Activated CD8-positive, alpha-beta memory T cell treated with anti-CD3 and anti-CD28 coated beads, Interleukin-2, amount 50 U/mL, for 24 hours (primary cell): ENCODE measurements at regions not wholly inside any gene's neighbourhood (a gene's known extent, or its start where the extent isn't known, plus 50 kb on each side); places are given as distances from the start of the nearest gene placed in this dataset.
"Not testable (repeated sequence)": the region's sequence is repeated elsewhere in the genome, so short reads cannot be mapped to it uniquely, and the experiment has no call there.

Experiments
- DNase-seq: peaks from one replicate; pipeline ENCODE4 v3.0.0-alpha.2; 2020; ENCODE audit errors: extremely low read depth

GRCh38 chr3:104126864-104127553 lies 1239.7 kb upstream of the ALCAM start:
- DNase-seq, result no peak

DNA sequence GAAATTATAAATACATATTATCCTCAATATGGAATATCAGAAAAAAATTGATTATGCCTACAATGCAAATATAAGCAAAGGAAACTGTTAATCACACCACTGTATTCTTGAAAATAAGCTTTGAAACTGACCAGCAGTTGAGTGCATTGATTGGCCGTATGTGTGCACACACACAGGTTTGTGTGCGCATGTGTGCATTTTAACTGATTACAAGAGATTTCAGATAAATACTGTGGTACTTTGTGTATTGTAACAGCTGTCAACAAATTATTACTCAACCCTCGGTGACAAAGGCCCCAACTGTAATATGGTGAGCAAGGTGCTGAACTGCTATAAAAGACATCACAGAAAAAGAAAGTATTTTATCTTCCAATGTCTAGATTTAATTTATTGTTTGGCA lies 1238.9 kb upstream of the ALCAM start:
- no peak for DNase-seq

DNA sequence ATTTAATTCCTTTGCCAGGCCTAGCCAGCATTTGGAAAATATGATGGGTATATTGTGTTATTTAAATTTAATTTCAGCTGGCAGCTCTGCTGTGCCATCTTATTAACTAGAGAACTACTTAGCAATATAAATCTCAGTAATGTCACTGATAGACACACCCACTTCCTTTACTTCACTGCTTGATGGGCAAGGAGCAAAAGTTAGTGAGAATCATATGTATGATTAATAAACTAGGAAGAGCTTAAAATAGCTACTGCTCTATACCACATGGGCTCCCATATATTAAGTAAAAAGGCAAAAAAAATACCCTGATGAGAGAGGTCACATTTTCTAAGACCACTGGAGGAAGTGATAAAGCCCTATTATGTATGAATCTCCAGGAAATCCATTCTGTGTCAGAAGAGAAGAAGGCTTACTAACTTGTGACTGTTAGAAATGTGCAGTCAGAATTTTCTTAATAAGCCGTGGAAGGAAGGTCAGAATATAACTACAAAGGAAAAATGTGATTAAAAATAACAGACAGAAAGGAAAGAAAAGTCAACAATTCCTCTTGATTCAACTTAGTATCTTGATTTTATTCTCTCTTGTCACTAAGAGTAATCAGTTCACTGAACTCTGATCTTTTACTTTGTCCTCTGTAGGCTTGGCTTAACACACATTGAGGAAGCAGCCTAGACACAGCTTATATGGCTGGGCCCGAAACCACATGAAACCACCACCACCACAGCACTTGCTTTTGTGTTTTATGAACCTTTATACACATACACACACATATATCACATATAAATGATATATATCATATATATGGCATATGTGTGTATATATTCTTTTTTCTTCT lies 1233.9 kb upstream of the ALCAM start:
- DNase-seq, result no peak

- no peak for DNase-seq
These were observed 1233.1 kb upstream of the ALCAM start for GRCh38 chr3:104133630-104134029.

- DNase-seq, result no peak
These were observed 1229.6 kb upstream of the ALCAM start for GRCh38 chr3:104137116-104137515.

- no peak for DNase-seq
These were observed 1221.5 kb upstream of the ALCAM start for GRCh38 chr3:104145164-104145563.

DNA sequence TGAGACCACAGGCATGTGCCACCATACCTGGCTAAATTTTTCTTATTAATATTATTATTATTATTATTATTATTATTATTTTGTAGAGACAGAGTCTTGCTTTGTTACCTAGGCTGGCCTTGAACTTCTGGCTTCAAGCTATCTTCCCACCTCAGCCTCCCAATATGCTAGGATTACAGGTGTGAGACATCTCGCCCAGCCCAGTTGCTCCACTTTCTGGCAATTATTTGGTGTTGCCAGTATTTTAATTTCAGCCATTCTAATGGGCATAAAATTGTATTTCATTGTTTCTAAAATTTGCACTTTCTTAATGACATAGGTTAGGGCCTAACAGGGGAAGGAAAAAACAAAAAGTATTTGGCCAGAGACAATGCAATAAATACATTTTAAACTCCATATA lies 1217.6 kb upstream of the ALCAM start:
- no peak for DNase-seq

DNA sequence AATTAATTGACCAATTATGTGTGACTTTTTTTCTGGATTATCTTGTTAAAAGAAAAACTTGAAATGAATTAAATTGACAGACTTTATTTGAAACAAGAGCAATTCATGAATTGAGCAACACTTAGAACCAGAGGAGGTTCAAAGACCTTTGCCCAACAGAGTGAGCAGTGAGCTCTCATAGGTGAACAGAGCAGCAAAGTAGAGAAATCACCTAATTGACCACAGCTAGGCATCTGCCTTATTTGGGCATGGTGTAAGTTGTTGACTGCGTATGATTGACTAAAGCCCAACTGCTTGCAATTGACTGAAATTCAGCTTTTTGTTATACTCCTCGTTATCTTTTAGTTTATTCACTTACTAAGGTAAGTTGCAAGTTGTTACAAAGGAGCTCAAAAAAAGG lies 1216.0 kb upstream of the ALCAM start:
- no peak for DNase-seq

DNA sequence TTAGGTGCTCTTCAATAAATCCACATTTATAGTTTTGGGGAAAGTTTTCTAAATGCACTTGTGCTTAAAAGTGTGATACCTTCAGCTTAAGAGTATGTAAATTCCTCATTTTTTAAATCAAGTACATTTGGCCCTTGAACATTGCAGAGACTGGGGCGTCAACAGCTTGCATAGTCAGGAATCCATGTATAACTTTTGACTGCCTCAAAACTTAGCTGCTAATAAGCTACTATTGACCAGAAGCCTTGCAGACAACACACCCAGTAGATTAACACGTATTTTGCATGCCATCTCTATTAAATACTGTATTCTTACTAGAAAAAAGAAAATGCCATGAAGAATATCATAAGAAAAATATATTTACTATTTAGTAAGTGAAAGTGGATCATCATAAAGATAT lies 1211.8 kb upstream of the ALCAM start:
- DNase-seq, result no peak

DNA sequence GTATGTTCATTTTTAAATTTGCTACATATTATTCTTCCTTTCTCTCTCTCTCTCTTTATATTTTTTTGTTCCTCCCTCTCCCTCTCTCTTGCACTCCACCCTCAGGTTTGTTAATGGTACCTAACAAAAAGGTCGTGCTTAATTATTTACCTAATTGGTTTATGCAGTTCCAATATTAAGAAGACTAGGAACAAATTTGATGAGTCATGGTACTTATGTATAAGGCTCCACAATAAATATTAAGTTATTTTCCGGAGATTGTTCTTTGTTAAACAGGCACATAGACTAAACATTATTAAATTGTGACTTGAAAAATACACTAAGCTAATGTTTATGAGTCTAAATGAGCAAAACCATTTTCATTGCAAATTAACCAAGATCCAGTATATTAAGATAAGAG lies 1200.8 kb upstream of the ALCAM start:
- DNase-seq, result no peak

- no peak for DNase-seq
These were observed 1198.3 kb upstream of the ALCAM start for GRCh38 chr3:104168386-104168785.

- DNase-seq, result no peak
These were observed 1191.0 kb upstream of the ALCAM start for GRCh38 chr3:104175696-104176095.

- no peak for DNase-seq
These were observed 1190.0 kb upstream of the ALCAM start for GRCh38 chr3:104176706-104177105.

DNA sequence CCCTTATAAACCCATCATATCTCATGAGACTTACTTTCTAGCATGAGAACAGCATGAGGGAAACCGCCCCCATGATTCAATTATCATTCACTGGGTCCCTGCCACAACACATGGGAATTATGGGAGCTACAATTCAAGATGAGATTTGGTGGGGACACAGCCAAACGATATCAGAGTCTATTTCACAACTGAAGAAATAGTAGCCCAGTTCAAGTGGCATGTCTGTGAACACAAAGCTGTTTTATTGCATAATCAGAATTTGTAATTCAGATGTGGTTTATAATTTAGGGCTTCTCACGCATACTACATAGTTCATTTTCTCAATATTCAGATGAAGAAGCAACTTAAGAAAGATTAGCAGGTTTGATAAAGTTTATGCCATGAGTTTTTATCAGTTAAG lies 1188.0 kb upstream of the ALCAM start:
- DNase-seq, result no peak

GRCh38 chr3:104180906-104181305 lies 1185.8 kb upstream of the ALCAM start:
- DNase-seq, result no peak

- DNase-seq, result no peak
These were observed 1176.0 kb upstream of the ALCAM start for GRCh38 chr3:104190681-104191080.

DNA sequence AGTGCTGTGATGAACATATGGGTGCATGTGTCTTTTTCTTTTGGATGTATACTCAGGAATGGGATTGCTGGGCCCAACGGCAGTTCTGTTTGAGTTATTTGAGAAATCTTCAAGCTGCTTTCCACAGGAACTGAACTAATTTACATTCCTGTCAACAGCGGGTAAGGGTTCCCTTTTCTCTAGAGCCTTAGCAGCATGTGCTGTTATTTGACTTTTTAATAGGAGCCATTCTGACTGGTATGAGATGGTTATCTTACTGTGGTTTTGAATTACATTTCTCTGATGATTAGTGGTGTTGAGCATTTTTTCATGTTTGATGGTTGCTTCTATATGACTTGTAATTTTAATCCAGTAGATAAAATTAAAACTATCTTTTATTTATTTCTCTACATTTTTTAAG lies 1168.6 kb upstream of the ALCAM start:
- DNase-seq, result no peak

DNA sequence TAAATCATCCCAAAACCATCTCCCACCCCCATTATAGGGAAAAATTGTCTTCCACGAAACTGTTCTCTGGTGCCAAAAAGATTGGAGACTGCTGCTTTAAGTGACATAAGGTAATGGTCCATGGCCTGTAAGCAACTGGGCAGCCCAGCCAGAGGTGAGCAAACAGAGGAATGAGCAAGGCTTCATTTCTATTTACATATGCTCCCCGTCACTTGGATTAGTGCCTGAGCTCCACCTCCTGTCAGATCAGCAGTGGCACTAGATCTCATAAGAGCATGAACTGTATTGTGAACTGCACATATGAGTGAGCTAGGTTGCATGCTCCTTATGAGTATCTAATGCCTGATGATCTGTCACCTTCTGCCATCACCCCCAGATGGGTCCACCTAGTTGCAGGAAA lies 1159.8 kb upstream of the ALCAM start:
- DNase-seq, result no peak

GRCh38 chr3:104214277-104214676 lies 1152.4 kb upstream of the ALCAM start:
- no peak for DNase-seq

GRCh38 chr3:104214937-104215336 lies 1151.8 kb upstream of the ALCAM start:
- DNase-seq, result no peak

DNA sequence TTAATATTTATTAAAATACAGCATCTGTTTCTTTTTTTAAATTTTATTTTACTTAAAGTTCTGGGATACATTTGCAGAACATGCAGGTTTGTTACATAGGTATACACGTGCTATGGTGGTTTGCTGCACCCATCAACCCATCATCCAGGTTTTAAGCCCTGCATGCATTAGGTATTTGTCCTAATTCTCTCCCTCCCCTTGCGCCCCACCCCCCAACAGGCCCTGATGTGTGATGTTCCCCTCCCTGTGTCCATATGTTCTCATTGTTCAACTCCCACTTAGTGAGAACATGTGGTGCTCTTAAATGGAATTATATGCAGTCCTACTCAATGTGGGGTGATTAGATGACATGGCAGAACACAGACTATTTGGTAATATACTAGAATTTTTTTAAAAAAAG lies 1147.7 kb upstream of the ALCAM start:
- DNase-seq, result not testable (repeated sequence)

- DNase-seq, result no peak
These were observed 1132.1 kb upstream of the ALCAM start for GRCh38 chr3:104234442-104235194.
